IMR-90 (cell line): ENCODE measurements at regions not wholly inside any gene's neighbourhood (a gene's known extent, or its start where the extent isn't known, plus 50 kb on each side); places are given as distances from the start of the nearest gene placed in this dataset.
"Not testable (repeated sequence)": the region's sequence is repeated elsewhere in the genome, so short reads cannot be mapped to it uniquely, and the experiment has no call there.

ENCODE experiments used
- ATAC-seq: fragments of 200-7000 bp; cut with Tn5 transposase; 2 replicates; pipeline ENCODE4 v1.9.1; 2020; ENCODE audit warnings: low read depth, mild to moderate bottlenecking, moderate library complexity
- BruUV-seq: library from RNA; stranded (reverse); fragments of 400-500 nt; replicated peaks from 2 replicates; lab custom pipeline; 2021; lab: Mats Ljungman, UMichigan
- CTCF ChIA-PET: fragments of 300-600 bp; formaldehyde crosslinking; extraction: SDS; loops from one replicate; lab custom pipeline; 2021; ENCODE audit warnings: antibody characterized with exemption; lab: Yijun Ruan, JAX
- POLR2A ChIA-PET: fragments of 300-600 bp; sonication (Branson Sonifier 250); formaldehyde crosslinking; loops from one replicate; lab custom pipeline; 2022; ENCODE audit warnings: antibody characterized with exemption; ENCODE audit not compliant: unreplicated experiment; lab: Charles Lee
- DNase-seq: peaks from one replicate; pipeline ENCODE4 v3.0.0; 2013
- H2AFZ ChIP-seq: replicated peaks from 2 replicates; pipeline ENCODE3; 2013; ENCODE audit warnings: low read length, mild to moderate bottlenecking; ENCODE audit not compliant: poor library complexity
- H2AK5ac ChIP-seq: 2 replicates; pipeline ENCODE4 v1.6.1; 2013; ENCODE audit warnings: low read depth, low read length, inconsistent platforms
- H2AK9ac ChIP-seq: replicated peaks from 2 replicates; pipeline ENCODE3; 2013; ENCODE audit warnings: mild to moderate bottlenecking, low read depth, low read length, moderate library complexity; ENCODE audit not compliant: poor library complexity
- H2BK120ac ChIP-seq: 2 replicates; pipeline ENCODE4 v1.6.1; 2013; ENCODE audit warnings: low read depth, low read length, inconsistent platforms
- H2BK15ac ChIP-seq: 3 replicates; pipeline ENCODE4 v1.6.1; 2013; ENCODE audit warnings: low read depth, low read length, inconsistent platforms
- H2BK20ac ChIP-seq: 2 replicates; pipeline ENCODE4 v1.6.1; 2013; ENCODE audit warnings: low read depth, mild to moderate bottlenecking, inconsistent platforms, low read length, moderate library complexity
- H2BK5ac ChIP-seq: 2 replicates; pipeline ENCODE4 v1.6.1; 2013; ENCODE audit warnings: mild to moderate bottlenecking, low read depth, low read length, inconsistent platforms; ENCODE audit not compliant: poor library complexity, severe bottlenecking
- H3K14ac ChIP-seq: replicated peaks from 2 replicates; pipeline ENCODE4 v1.6.1; 2013; ENCODE audit warnings: low read depth, low read length, inconsistent platforms
- H3K18ac ChIP-seq: 2 replicates; pipeline ENCODE4 v1.6.1; 2013; ENCODE audit warnings: low read depth, low read length, control low read depth
- H3K23ac ChIP-seq: 2 replicates; pipeline ENCODE4 v1.6.1; 2013; ENCODE audit warnings: low read depth, low read length, inconsistent platforms
- H3K27ac ChIP-seq: 2 replicates; pipeline ENCODE4 v1.5.1; 2013; ENCODE audit warnings: mild to moderate bottlenecking, control low read depth, low read length; ENCODE audit not compliant: insufficient read depth
- H3K27me3 ChIP-seq: 2 replicates; pipeline ENCODE4 v1.6.1; 2013; ENCODE audit warnings: low read length; ENCODE audit not compliant: control insufficient read depth, insufficient read depth
- H3K36me3 ChIP-seq: 2 replicates; pipeline ENCODE4 v1.6.1; 2013; ENCODE audit warnings: low read length, mixed read lengths; ENCODE audit not compliant: control insufficient read depth, insufficient read depth
- H3K4ac ChIP-seq: 2 replicates; pipeline ENCODE4 v1.6.1; 2013; ENCODE audit warnings: low read depth, low read length, inconsistent platforms
- H3K4me1 ChIP-seq: 2 replicates; pipeline ENCODE4 v1.6.1; 2013; ENCODE audit warnings: low read length, mixed read lengths; ENCODE audit not compliant: control insufficient read depth, insufficient read depth
- H3K4me2 ChIP-seq: 2 replicates; pipeline ENCODE4 v1.6.1; 2013; ENCODE audit warnings: low read depth, mild to moderate bottlenecking, control low read depth, low read length, moderate library complexity
- H3K4me3 ChIP-seq: 2 replicates; pipeline ENCODE4 v1.5.1; 2013; ENCODE audit warnings: low read depth, mild to moderate bottlenecking, control low read depth, low read length, moderate library complexity; ENCODE audit not compliant: insufficient read depth
- H3K56ac ChIP-seq: 2 replicates; pipeline ENCODE4 v1.6.1; 2013; ENCODE audit warnings: low read length, inconsistent platforms; ENCODE audit not compliant: insufficient read depth; ENCODE audit errors: extremely low read depth
- H3K79me1 ChIP-seq, 2 experiments: 2 replicates each; pipeline ENCODE4 v1.6.1; 2013; ENCODE audit warnings: low read length in 2 of 2, inconsistent platforms in 1 of 2, low read depth in 1 of 2
- H3K9ac ChIP-seq: 2 replicates; pipeline ENCODE4 v1.6.1; 2013; ENCODE audit warnings: low read depth, low read length, control low read depth
- H3K9me1 ChIP-seq: 2 replicates; pipeline ENCODE4 v1.6.1; 2013; ENCODE audit warnings: low read length, inconsistent platforms; ENCODE audit not compliant: insufficient read depth
- H3K9me3 ChIP-seq: 2 replicates; pipeline ENCODE4 v1.6.1; 2013; ENCODE audit warnings: low read length; ENCODE audit not compliant: control insufficient read depth, insufficient read depth
- H4K20me1 ChIP-seq: 2 replicates; pipeline ENCODE4 v1.6.1; 2013; ENCODE audit warnings: low read length, inconsistent platforms; ENCODE audit not compliant: insufficient read depth
- H4K5ac ChIP-seq: 2 replicates; pipeline ENCODE4 v1.6.1; 2013; ENCODE audit warnings: mild to moderate bottlenecking, low read depth, low read length, control low read depth
- H4K8ac ChIP-seq, 2 experiments: 2 replicates each; pipeline ENCODE4 v1.6.1; 2013; ENCODE audit warnings: low read depth in 2 of 2, low read length in 2 of 2, control low read depth in 1 of 2, inconsistent platforms in 1 of 2
- H4K91ac ChIP-seq: 2 replicates; pipeline ENCODE4 v1.6.1; 2013; ENCODE audit warnings: low read depth, low read length, inconsistent platforms; ENCODE audit not compliant: insufficient read depth
- WGBS, 2 experiments: methylation state at CpG; one replicate each; pipeline versions ENCODE4 v1.1.5 to v1.1.7; 2013; ENCODE audit warnings: missing lambda C conversion rate in 2 of 2; ENCODE audit not compliant: insufficient read length in 1 of 2; ENCODE audit errors: extremely low coverage in 2 of 2; 5-methylcytosine and 5-hydroxymethylcytosine counted together
- dilution Hi-C: fragments of 300-500 bp; cut with HindIII; formaldehyde crosslinking; loops from one replicate; pipeline ENCODE4 v1.14.3; 2018; ENCODE audit warnings: low sequenced_read_pairs; ENCODE audit not compliant: unreplicated experiment
- in situ Hi-C: fragments of 300-500 bp; cut with MboI; formaldehyde crosslinking; loops from 3 replicates; pipeline ENCODE4 v1.14.3; 2019; ENCODE audit warnings: low sequenced_read_pairs, inconsistent platforms, mixed read lengths
- intact Hi-C: fragments of 100-400 bp; cut with micrococcal nuclease; formaldehyde crosslinking; loops from 2 replicates; pipeline ENCODE4 v1.10.0; 2022

- H3K14ac ChIP-seq, H3K27ac ChIP-seq, H3K18ac ChIP-seq, H2BK120ac ChIP-seq, H3K79me1 ChIP-seq, H3K9ac ChIP-seq, H4K5ac ChIP-seq, H3K4me3 ChIP-seq, in situ Hi-C loops, H3K36me3 ChIP-seq, dilution Hi-C loops, H3K4me1 ChIP-seq, H3K4ac ChIP-seq, H2BK5ac ChIP-seq, H4K20me1 ChIP-seq, DNase-seq, intact Hi-C loops, H3K9me1 ChIP-seq, H2BK20ac ChIP-seq, ATAC-seq, H4K91ac ChIP-seq, H2AFZ ChIP-seq, H3K4me2 ChIP-seq, H2AK5ac ChIP-seq, BruUV-seq, H3K56ac ChIP-seq, H4K8ac ChIP-seq, H2AK9ac ChIP-seq, H3K27me3 ChIP-seq, CTCF ChIA-PET, H2BK15ac ChIP-seq, H3K9me3 ChIP-seq, POLR2A ChIA-PET, H3K23ac ChIP-seq: not testable (repeated sequence)
- WGBS, 2 experiments, result no CpG with 5 or more reads among the region's 6 CpGs
Measured at GRCh38 chr2:204167670-204168069, 231.1 kb downstream of the ICOS start.
